Brain microvascular endothelial cell (primary cell): ENCODE measurements at regions not wholly inside any gene's neighbourhood (a gene's known extent, or its start where the extent isn't known, plus 50 kb on each side); places are given as distances from the start of the nearest gene placed in this dataset.

Source experiments
- DNase-seq: peaks from one replicate; pipeline ENCODE4 v3.0.0-alpha.2; 2020
- H3K27ac ChIP-seq: fragments of 250-450 bp; sonication (Bioruptor Pico); 2 replicates; pipeline ENCODE4 v1.5.1; 2020; ENCODE audit warnings: mild to moderate bottlenecking, moderate library complexity
- H3K27me3 ChIP-seq: fragments of 250-450 bp; sonication (Bioruptor Pico); replicated peaks from 2 replicates; pipeline ENCODE4 v1.5.1; 2020; ENCODE audit warnings: mild to moderate bottlenecking
- H3K36me3 ChIP-seq: fragments of 250-450 bp; sonication (Bioruptor Pico); replicated peaks from 2 replicates; pipeline ENCODE4 v1.5.1; 2020; ENCODE audit warnings: mild to moderate bottlenecking
- H3K4me3 ChIP-seq: 2 replicates; pipeline ENCODE4 v1.5.1; 2011; ENCODE audit warnings: low read depth, mild to moderate bottlenecking, control low read depth, low read length, moderate library complexity
- in situ Hi-C: cut with HindIII; loops from 2 replicates; pipeline ENCODE4 v1.10.0; 2017; ENCODE audit warnings: low sequenced_read_pairs, low pct_ligation_motif_present
- TF ChIP-seq, protein P1 (sequence below): IDR thresholded peaks from 2 replicates; pipeline ENCODE4 v1.5.1; 2011; ENCODE audit warnings: low read depth, mild to moderate bottlenecking, moderate library complexity, low read length, control low read depth, inconsistent platforms; ENCODE audit errors: missing control alignments

- H3K36me3 ChIP-seq: no peaks in the 10 kb centered on the region
- in situ Hi-C loops: loop anchor here (25.0 kb wide), 2 partner anchors 300 to 725 kb away; no protein-coding TSS in a partner anchor
Observed at GRCh38 chr3:102537123-102537522, 102.3 kb downstream of the ZPLD1 start.

DNA sequence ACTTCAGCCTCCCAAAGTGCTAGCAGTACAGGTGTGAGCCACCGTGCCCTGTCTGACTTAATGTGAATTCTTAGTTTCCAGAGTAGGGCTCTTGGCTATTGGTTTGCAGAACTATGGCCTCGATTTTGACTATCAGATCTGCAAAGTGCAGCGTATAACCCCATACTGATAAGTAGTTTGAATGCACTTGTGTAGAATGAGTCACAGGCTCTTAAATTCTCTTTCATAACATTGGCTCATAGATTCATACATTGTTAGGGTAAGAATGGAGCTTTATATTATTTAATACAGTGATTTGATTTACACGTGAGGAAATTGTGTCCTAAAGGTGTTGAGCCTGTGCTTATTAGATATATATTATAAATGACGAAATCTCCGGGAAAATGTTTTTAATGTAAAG, 109.9 kb downstream of the ZPLD1 start:
- H3K36me3 ChIP-seq: no peaks in the 10 kb centered on the region
- TF ChIP-seq, protein P1, sequence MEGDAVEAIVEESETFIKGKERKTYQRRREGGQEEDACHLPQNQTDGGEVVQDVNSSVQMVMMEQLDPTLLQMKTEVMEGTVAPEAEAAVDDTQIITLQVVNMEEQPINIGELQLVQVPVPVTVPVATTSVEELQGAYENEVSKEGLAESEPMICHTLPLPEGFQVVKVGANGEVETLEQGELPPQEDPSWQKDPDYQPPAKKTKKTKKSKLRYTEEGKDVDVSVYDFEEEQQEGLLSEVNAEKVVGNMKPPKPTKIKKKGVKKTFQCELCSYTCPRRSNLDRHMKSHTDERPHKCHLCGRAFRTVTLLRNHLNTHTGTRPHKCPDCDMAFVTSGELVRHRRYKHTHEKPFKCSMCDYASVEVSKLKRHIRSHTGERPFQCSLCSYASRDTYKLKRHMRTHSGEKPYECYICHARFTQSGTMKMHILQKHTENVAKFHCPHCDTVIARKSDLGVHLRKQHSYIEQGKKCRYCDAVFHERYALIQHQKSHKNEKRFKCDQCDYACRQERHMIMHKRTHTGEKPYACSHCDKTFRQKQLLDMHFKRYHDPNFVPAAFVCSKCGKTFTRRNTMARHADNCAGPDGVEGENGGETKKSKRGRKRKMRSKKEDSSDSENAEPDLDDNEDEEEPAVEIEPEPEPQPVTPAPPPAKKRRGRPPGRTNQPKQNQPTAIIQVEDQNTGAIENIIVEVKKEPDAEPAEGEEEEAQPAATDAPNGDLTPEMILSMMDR: no peak

More at GRCh38 chr3:102537123-102537522, 102.3 kb downstream of the ZPLD1 start:
- Histone ChIP-seq H3K27ac (no peak overlapping the region), H3K4me3 (no peak overlapping the region), H3K27me3 (no peaks in the 10 kb centered on the region)
- TF ChIP-seq, protein P1: no peak
- no peak for DNase-seq

GRCh38 chr3:102545276-102545675, 110.5 kb downstream of the ZPLD1 start:
- H3K36me3 ChIP-seq: no peaks in the 10 kb centered on the region
- TF ChIP-seq, protein P1: no peak
- H3K27me3 ChIP-seq: no peaks in the 10 kb centered on the region
- H3K27ac ChIP-seq: no peak overlapping the region
- no peak for DNase-seq
- no peak overlapping the region for H3K4me3 ChIP-seq
- in situ Hi-C loops: loop anchor here (25.0 kb wide), 2 partner anchors 308 to 733 kb away; no protein-coding TSS in a partner anchor

More for the DNA sequence above, 109.9 kb downstream of the ZPLD1 start:
- no peaks in the 10 kb centered on the region for H3K27me3 ChIP-seq
- in situ Hi-C loops: loop anchor here (25.0 kb wide), 2 partner anchors 307 to 732 kb away; no protein-coding TSS in a partner anchor
- no peak for DNase-seq
- H3K27ac ChIP-seq: no peak overlapping the region
- H3K4me3 ChIP-seq: no peak overlapping the region

GRCh38 chr3:102553876-102554275, 119.1 kb downstream of the ZPLD1 start:
- in situ Hi-C loops: no loop called here
- TF ChIP-seq, protein P1: no peak

GRCh38 chr3:102570511-102570910, 135.7 kb downstream of the ZPLD1 start:
- Histone ChIP-seq H3K27me3 (no peaks in the 10 kb centered on the region), H3K36me3 (no peaks in the 10 kb centered on the region), H3K27ac (no peak overlapping the region), H3K4me3 (no peak overlapping the region)
- TF ChIP-seq, protein P1: no peak
- in situ Hi-C loops: no loop called here
- DNase-seq: no peak

More at GRCh38 chr3:102553876-102554275, 119.1 kb downstream of the ZPLD1 start:
- H3K4me3 ChIP-seq: no peak overlapping the region
- H3K27ac ChIP-seq: no peak overlapping the region
- no peaks in the 10 kb centered on the region for H3K27me3 ChIP-seq
- DNase-seq: no peak
- H3K36me3 ChIP-seq: no peaks in the 10 kb centered on the region

DNA sequence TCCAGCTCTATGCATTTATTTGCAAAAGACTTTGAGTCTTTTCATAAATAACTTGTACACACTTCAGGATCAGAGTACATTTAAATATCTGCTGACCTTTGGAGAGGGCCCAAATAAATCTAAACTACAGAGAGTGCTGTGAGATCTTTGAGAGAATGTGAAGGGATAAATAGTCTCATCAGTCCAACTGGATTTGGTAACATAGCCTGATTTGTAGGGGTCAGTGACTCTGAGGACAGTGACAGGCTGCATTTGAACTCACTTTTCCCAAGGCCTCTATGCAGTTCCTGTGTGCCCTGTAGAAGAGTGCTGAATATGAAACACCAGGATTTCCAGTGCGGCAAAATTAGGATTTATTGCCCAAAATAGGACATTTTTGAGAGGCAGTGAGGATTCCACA, 136.2 kb downstream of the ZPLD1 start:
- no peak overlapping the region for H3K27ac ChIP-seq
- in situ Hi-C loops: no loop called here
- H3K4me3 ChIP-seq: no peak overlapping the region
- TF ChIP-seq, protein P1: no peak
- H3K36me3 ChIP-seq: no peaks in the 10 kb centered on the region
- no peak for DNase-seq
- H3K27me3 ChIP-seq: no peaks in the 10 kb centered on the region
